Right atrium auricular region (tissue), 2 donors: ENCODE measurements at regions not wholly inside any gene's neighbourhood (a gene's known extent, or its start where the extent isn't known, plus 50 kb on each side); places are given as distances from the start of the nearest gene placed in this dataset.

Experiments
- DNase-seq: peaks from one replicate; pipeline ENCODE4 v3.0.0-alpha.2; 2019; ENCODE audit warnings: low spot score
- H3K27ac ChIP-seq, 2 donors: fragments of 200-600 bp; sonication (generic); 1 replicate in 1 of 2; 2 replicates in 1 of 2; pipeline ENCODE4 v1.5.1; 2016 to 2019
- H3K27me3 ChIP-seq, 2 donors: fragments of 200-600 bp; sonication (generic); one replicate each; pipeline versions ENCODE4 v1.5.1 to v1.6.0; 2017 to 2019
- H3K36me3 ChIP-seq: fragments of 200-600 bp; sonication (generic); one replicate; pipeline ENCODE4 v1.5.1; 2016
- H3K4me1 ChIP-seq, 2 donors: fragments of 200-600 bp; sonication (generic); one replicate each; pipeline versions ENCODE4 v1.5.1 to v1.6.0; 2017 to 2019
- H3K4me3 ChIP-seq, 2 donors: fragments of 200-600 bp; sonication (generic); 1 replicate in 1 of 2; 2 replicates in 1 of 2; pipeline ENCODE4 v1.5.1; 2017 to 2019; ENCODE audit warnings: mild to moderate bottlenecking in 1 of 2, moderate library complexity in 1 of 2
- H3K9me3 ChIP-seq, 2 donors: fragments of 200-600 bp; sonication (generic); one replicate each; pipeline ENCODE4 v1.5.1; 2019
- CTCF ChIP-seq, 2 donors: fragments of 200-600 bp; sonication (generic); IDR thresholded peaks; one replicate each; pipeline ENCODE4 v1.5.1; 2019; ENCODE audit warnings: antibody characterized with exemption in 2 of 2

- H3K9me3 ChIP-seq, result peaks cover 0 to 17% of the 10 kb centered on the region in 2 donors
- H3K27me3 ChIP-seq, result no peaks in the 10 kb centered on the region
- no peaks in the 10 kb centered on the region for H3K4me1 ChIP-seq
- H3K27ac ChIP-seq, result no peak overlapping the region
- DNase-seq, result no peak
- H3K36me3 ChIP-seq, result no peaks in the 10 kb centered on the region
- TF ChIP-seq CTCF (IDR thresholded peaks at IDR 0.05), result no peak
- H3K4me3 ChIP-seq, result no peak overlapping the region
Observed at GRCh38 chr2:122384768-122385333, 629.4 kb downstream of the TSN start.

DNA sequence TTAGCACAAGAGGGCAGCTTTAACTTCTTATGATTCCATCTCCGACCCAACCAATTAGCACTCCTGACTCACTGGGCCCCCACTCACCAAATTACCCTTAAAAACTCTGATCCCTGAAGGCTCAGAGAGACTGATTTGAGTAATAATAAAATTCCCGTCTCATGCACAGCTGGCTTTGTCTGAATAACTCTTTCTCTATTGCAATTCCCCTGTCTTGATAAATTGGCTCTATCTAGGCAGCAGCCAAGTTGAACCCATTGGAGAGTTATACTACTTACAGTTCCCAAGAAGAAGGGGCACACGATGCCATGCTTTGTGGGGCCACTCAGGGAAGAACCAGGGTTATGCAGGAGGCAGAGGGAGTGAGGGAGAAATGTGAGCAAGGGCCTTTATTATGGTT, 632.8 kb downstream of the TSN start:
- Histone ChIP-seq H3K9me3 (peaks cover 0 to 17% of the 10 kb centered on the region in 2 donors), H3K27ac (no peak overlapping the region), H3K36me3 (no peaks in the 10 kb centered on the region), H3K27me3 (no peaks in the 10 kb centered on the region), H3K4me1 (no peaks in the 10 kb centered on the region), H3K4me3 (no peak overlapping the region)
- no peak for TF ChIP-seq CTCF (IDR thresholded peaks at IDR 0.05)
- DNase-seq, result no peak

GRCh38 chr2:122389694-122390093, 634.2 kb downstream of the TSN start:
- Histone ChIP-seq H3K27me3 (no peaks in the 10 kb centered on the region), H3K9me3 (peaks cover 0 to 17% of the 10 kb centered on the region in 2 donors), H3K27ac (no peak overlapping the region), H3K4me3 (no peak overlapping the region), H3K36me3 (no peaks in the 10 kb centered on the region), H3K4me1 (no peaks in the 10 kb centered on the region)
- TF ChIP-seq CTCF (IDR thresholded peaks at IDR 0.05), result no peak
- no peak for DNase-seq

DNA sequence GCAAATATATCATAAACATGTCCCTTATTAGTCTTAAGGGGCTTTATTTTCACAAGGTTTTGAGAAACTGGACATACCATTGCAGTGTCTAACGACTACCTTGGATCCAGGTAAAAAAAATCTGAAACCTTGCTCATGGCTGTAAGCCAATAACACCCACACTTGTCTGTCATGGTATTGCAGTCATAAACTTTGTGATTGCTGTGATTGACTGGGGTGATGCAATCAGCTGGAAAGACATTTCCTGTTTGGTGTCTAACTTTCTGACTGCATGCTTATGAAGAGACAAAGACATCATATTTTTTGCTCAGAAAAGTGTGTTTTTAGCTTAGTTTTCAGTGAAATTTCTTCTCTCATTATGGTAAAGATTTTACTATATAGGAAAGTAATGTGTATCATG, 635.0 kb downstream of the TSN start:
- DNase-seq, result no peak
- H3K4me1 ChIP-seq, result no peaks in the 10 kb centered on the region
- H3K27ac ChIP-seq, result no peak overlapping the region
- no peaks in the 10 kb centered on the region for H3K36me3 ChIP-seq
- TF ChIP-seq CTCF (IDR thresholded peaks at IDR 0.05), result no peak
- peaks cover 0 to 17% of the 10 kb centered on the region in 2 donors for H3K9me3 ChIP-seq
- H3K27me3 ChIP-seq, result no peaks in the 10 kb centered on the region
- H3K4me3 ChIP-seq, result no peak overlapping the region

- peaks cover 0 to 17% of the 10 kb centered on the region in 2 donors for H3K9me3 ChIP-seq
Observed at GRCh38 chr2:122391726-122392125, 636.3 kb downstream of the TSN start.

More at GRCh38 chr2:122391726-122392125, 636.3 kb downstream of the TSN start:
- H3K4me3 ChIP-seq, result no peak overlapping the region
- no peak for DNase-seq
- TF ChIP-seq CTCF (IDR thresholded peaks at IDR 0.05), result no peak
- H3K27me3 ChIP-seq, result no peaks in the 10 kb centered on the region
- no peak overlapping the region for H3K27ac ChIP-seq
- H3K36me3 ChIP-seq, result no peaks in the 10 kb centered on the region
- no peaks in the 10 kb centered on the region for H3K4me1 ChIP-seq
